ENCODE measurements at regions not wholly inside any gene's neighbourhood (a gene's known extent, or its start where the extent isn't known, plus 50 kb on each side); places are given as distances from the start of the nearest gene placed in this dataset.

DNA sequence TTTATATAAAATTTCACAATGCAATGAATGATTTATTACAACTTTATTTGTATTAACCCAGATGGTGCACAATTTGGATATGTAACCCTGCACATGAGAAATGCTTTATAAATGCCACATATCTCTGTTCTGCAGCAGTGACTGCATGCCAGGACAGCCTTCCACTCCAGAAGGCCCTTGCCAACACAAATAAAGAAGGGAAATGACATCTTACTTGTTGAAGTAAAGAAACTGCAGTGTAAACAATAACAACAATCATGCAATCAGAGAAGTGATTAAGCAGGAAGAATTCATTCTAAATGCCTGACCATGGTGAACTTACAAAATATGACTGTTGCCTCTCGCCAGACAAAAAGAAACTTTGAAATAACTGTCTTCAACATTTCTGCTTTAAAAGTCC lies 129.9 kb upstream of the CHST9 start:
- TF ChIP-seq, protein P1, sequence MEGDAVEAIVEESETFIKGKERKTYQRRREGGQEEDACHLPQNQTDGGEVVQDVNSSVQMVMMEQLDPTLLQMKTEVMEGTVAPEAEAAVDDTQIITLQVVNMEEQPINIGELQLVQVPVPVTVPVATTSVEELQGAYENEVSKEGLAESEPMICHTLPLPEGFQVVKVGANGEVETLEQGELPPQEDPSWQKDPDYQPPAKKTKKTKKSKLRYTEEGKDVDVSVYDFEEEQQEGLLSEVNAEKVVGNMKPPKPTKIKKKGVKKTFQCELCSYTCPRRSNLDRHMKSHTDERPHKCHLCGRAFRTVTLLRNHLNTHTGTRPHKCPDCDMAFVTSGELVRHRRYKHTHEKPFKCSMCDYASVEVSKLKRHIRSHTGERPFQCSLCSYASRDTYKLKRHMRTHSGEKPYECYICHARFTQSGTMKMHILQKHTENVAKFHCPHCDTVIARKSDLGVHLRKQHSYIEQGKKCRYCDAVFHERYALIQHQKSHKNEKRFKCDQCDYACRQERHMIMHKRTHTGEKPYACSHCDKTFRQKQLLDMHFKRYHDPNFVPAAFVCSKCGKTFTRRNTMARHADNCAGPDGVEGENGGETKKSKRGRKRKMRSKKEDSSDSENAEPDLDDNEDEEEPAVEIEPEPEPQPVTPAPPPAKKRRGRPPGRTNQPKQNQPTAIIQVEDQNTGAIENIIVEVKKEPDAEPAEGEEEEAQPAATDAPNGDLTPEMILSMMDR (IDR thresholded peaks at IDR 0.05): no peak
- H3K36me3 Mint-ChIP-seq (ENCODE audit: unreplicated experiment): no peaks in the 10 kb centered on the region
- H3K4me1 Mint-ChIP-seq (ENCODE audit: unreplicated experiment): no peaks in the 10 kb centered on the region
- H3K4me3 Mint-ChIP-seq (ENCODE audit: unreplicated experiment): no peak overlapping the region
- H3K27ac Mint-ChIP-seq (ENCODE audit: unreplicated experiment): no peak overlapping the region
- H3K9me3 Mint-ChIP-seq (ENCODE audit: unreplicated experiment): no peaks in the 10 kb centered on the region
- no peak for DNase-seq (ENCODE audit: extremely low spot score, unreplicated experiment)
- peaks cover 10% of the 10 kb centered on the region for H3K27me3 Mint-ChIP-seq (ENCODE audit: unreplicated experiment)

GRCh38 chr18:27313678-27314077 lies 128.6 kb upstream of the CHST9 start:
- H3K27ac Mint-ChIP-seq (ENCODE audit: unreplicated experiment): no peak overlapping the region
- no peaks in the 10 kb centered on the region for H3K4me1 Mint-ChIP-seq (ENCODE audit: unreplicated experiment)
- H3K4me3 Mint-ChIP-seq (ENCODE audit: unreplicated experiment): no peak overlapping the region
- H3K36me3 Mint-ChIP-seq (ENCODE audit: unreplicated experiment): no peaks in the 10 kb centered on the region
- H3K27me3 Mint-ChIP-seq (ENCODE audit: unreplicated experiment): peaks cover 13% of the 10 kb centered on the region
- TF ChIP-seq, protein P1 (IDR thresholded peaks at IDR 0.05): no peak
- DNase-seq (ENCODE audit: extremely low spot score, unreplicated experiment): no peak
- H3K9me3 Mint-ChIP-seq (ENCODE audit: unreplicated experiment): no peaks in the 10 kb centered on the region

GRCh38 chr18:27312853-27313252 lies 127.7 kb upstream of the CHST9 start:
- peaks cover 13% of the 10 kb centered on the region for H3K27me3 Mint-ChIP-seq (ENCODE audit: unreplicated experiment)
- no peaks in the 10 kb centered on the region for H3K4me1 Mint-ChIP-seq (ENCODE audit: unreplicated experiment)
- DNase-seq (ENCODE audit: extremely low spot score, unreplicated experiment): no peak
- no peaks in the 10 kb centered on the region for H3K9me3 Mint-ChIP-seq (ENCODE audit: unreplicated experiment)
- H3K27ac Mint-ChIP-seq (ENCODE audit: unreplicated experiment): no peak overlapping the region
- TF ChIP-seq, protein P1 (IDR thresholded peaks at IDR 0.05): no peak
- H3K36me3 Mint-ChIP-seq (ENCODE audit: unreplicated experiment): no peaks in the 10 kb centered on the region
- no peak overlapping the region for H3K4me3 Mint-ChIP-seq (ENCODE audit: unreplicated experiment)

GRCh38 chr18:27312153-27312552 lies 127.0 kb upstream of the CHST9 start:
- Mint-ChIP-seq H3K36me3 (ENCODE audit: unreplicated experiment) (no peaks in the 10 kb centered on the region), H3K27me3 (ENCODE audit: unreplicated experiment) (peaks cover 16% of the 10 kb centered on the region), H3K4me1 (ENCODE audit: unreplicated experiment) (no peaks in the 10 kb centered on the region), H3K4me3 (ENCODE audit: unreplicated experiment) (no peak overlapping the region), H3K9me3 (ENCODE audit: unreplicated experiment) (no peaks in the 10 kb centered on the region), H3K27ac (ENCODE audit: unreplicated experiment) (no peak overlapping the region)
- no peak for DNase-seq (ENCODE audit: extremely low spot score, unreplicated experiment)
- TF ChIP-seq, protein P1 (IDR thresholded peaks at IDR 0.05): no peak

DNA sequence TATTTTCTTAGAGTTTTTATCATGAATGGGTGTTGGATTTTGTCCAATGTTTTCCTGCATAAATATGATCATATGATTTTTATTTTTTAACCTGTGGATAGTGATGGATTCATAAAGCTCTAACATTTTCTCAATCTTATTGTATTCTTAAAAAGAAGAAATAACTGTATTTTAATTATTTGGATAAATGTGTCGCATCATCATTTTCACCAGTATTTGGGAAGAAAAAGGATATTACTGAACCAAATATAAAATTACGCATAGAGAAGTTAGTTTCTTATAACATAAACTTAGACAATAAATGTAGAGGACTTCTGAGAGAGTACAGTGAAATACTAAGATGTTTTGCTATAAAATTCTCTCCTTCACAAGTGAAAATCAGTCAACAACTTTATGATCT lies 126.0 kb upstream of the CHST9 start:
- Mint-ChIP-seq H3K27me3 (ENCODE audit: unreplicated experiment) (peaks cover 21% of the 10 kb centered on the region), H3K9me3 (ENCODE audit: unreplicated experiment) (no peaks in the 10 kb centered on the region), H3K4me1 (ENCODE audit: unreplicated experiment) (no peaks in the 10 kb centered on the region), H3K4me3 (ENCODE audit: unreplicated experiment) (no peak overlapping the region), H3K27ac (ENCODE audit: unreplicated experiment) (no peak overlapping the region), H3K36me3 (ENCODE audit: unreplicated experiment) (no peaks in the 10 kb centered on the region)
- DNase-seq (ENCODE audit: extremely low spot score, unreplicated experiment): no peak
- TF ChIP-seq, protein P1 (IDR thresholded peaks at IDR 0.05): no peak

Data from osteocyte (in vitro differentiated cells).